ENCODE measurements at regions not wholly inside any gene's neighbourhood (a gene's known extent, or its start where the extent isn't known, plus 50 kb on each side); places are given as distances from the start of the nearest gene placed in this dataset.

GRCh38 chr2:111668741-111669140 is 215.3 kb downstream of the ANAPC1 start:
- dilution Hi-C loops (cut with MboI; ENCODE audit: extremely low pct_ligation_motif_present, low sequenced_read_pairs) = no loop called here
- H3K4me3 ChIP-seq (replicated peaks in 1 of 3; ENCODE audit: insufficient read depth in 1 of 3, low read depth in 1 of 3, low read length in 3 of 3) = no peak overlapping the region
- no peak overlapping the region for H3K9ac ChIP-seq (replicated peaks; ENCODE audit: extremely low read depth, insufficient read depth, low read length)
- H3K27ac ChIP-seq (ENCODE audit: insufficient read depth, low read depth, low read length) = no peak overlapping the region
- H3K4me1 ChIP-seq (ENCODE audit: control insufficient read depth, extremely low read depth, insufficient read depth, low read length) = peaks cover 3% of the 10 kb centered on the region
- no peak overlapping the region for H2AFZ ChIP-seq (ENCODE audit: low read depth, low read length)
- H3K9me3 ChIP-seq (replicated peaks; ENCODE audit: control insufficient read depth, insufficient read depth, low read length) = no peaks in the 10 kb centered on the region
- BruUV-seq (replicated peaks) = no TSS peak
- CTCF ChIA-PET = interaction anchor here (1.5 to 2.3 kb wide), 3 partner anchors 8 to 32 kb away, joined by 4 to 8 read pairs (median 8); no protein-coding TSS in a partner anchor
- H3K36me3 ChIP-seq (ENCODE audit: control insufficient read depth in 2 of 2, extremely low read depth in 1 of 2, insufficient read depth in 2 of 2, low read length in 2 of 2) = no peaks in the 10 kb centered on the region
- POLR2A ChIA-PET = interaction anchor here (0.6 kb wide), 1 partner anchor 44 kb away, joined by 4 read pairs; no protein-coding TSS in a partner anchor
- H4K20me1 ChIP-seq (replicated peaks; ENCODE audit: control insufficient read depth, extremely low read depth, insufficient read depth, low read length) = no peaks in the 10 kb centered on the region
- H3K9me1 ChIP-seq (replicated peaks; ENCODE audit: control insufficient read depth, extremely low read depth, insufficient read depth, low read length) = no peaks in the 10 kb centered on the region
- no peak overlapping the region for H3K4me2 ChIP-seq (ENCODE audit: insufficient read depth, low read length)
- intact Hi-C loops (cut with micrococcal nuclease) = no loop called here
- TF ChIP-seq EZH2 (IDR thresholded peaks at IDR 0.05; ENCODE audit: borderline replicate concordance, low read depth, low read length, severe bottlenecking) = no peak
- no peak for TF ChIP-seq MAX (IDR thresholded peaks at IDR 0.05; ENCODE audit: insufficient read depth, insufficient read length)
- no peak for TF ChIP-seq POLR2AphosphoS5 (IDR thresholded peaks at IDR 0.05; ENCODE audit: insufficient read depth, low read depth, low read length)
- H3K27me3 ChIP-seq (ENCODE audit: control insufficient read depth in 2 of 2, insufficient read depth in 2 of 2, low read length in 2 of 2) = no peaks in the 10 kb centered on the region
- no peak for FAIRE-seq
- DNase-seq (ENCODE audit: low read depth, low spot score) = no peak
- H3K79me2 ChIP-seq (ENCODE audit: control insufficient read depth, insufficient read depth, low read length) = no peaks in the 10 kb centered on the region

GRCh38 chr2:111669928-111670695 is 213.9 kb downstream of the ANAPC1 start:
- BruUV-seq (replicated peaks) = no TSS peak
- Histone ChIP-seq H4K20me1 (replicated peaks; ENCODE audit: control insufficient read depth, extremely low read depth, insufficient read depth, low read length) (no peaks in the 10 kb centered on the region), H3K4me3 (replicated peaks in 1 of 3; ENCODE audit: insufficient read depth in 1 of 3, low read depth in 1 of 3, low read length in 3 of 3) (no peak overlapping the region), H3K36me3 (ENCODE audit: control insufficient read depth in 2 of 2, extremely low read depth in 1 of 2, insufficient read depth in 2 of 2, low read length in 2 of 2) (no peaks in the 10 kb centered on the region), H3K79me2 (ENCODE audit: control insufficient read depth, insufficient read depth, low read length) (no peaks in the 10 kb centered on the region), H3K4me1 (ENCODE audit: control insufficient read depth, extremely low read depth, insufficient read depth, low read length) (peaks cover 3% of the 10 kb centered on the region), H3K9me3 (replicated peaks; ENCODE audit: control insufficient read depth, insufficient read depth, low read length) (no peaks in the 10 kb centered on the region), H3K27ac (ENCODE audit: insufficient read depth, low read depth, low read length) (no peak overlapping the region), H3K9me1 (replicated peaks; ENCODE audit: control insufficient read depth, extremely low read depth, insufficient read depth, low read length) (no peaks in the 10 kb centered on the region), H3K27me3 (ENCODE audit: control insufficient read depth in 2 of 2, insufficient read depth in 2 of 2, low read length in 2 of 2) (peaks cover 0 to 3% of the 10 kb centered on the region in 2 experiments), H2AFZ (ENCODE audit: low read depth, low read length) (no peak overlapping the region), H3K9ac (replicated peaks; ENCODE audit: extremely low read depth, insufficient read depth, low read length) (no peak overlapping the region), H3K4me2 (ENCODE audit: insufficient read depth, low read length) (no peak overlapping the region)
- CTCF ChIA-PET = interaction anchor here (1.5 to 2.3 kb wide), 2 partner anchors 29 to 31 kb away, joined by 4 to 8 read pairs (median 6); no protein-coding TSS in a partner anchor
- no peak for DNase-seq (ENCODE audit: low read depth, low spot score)
- TF ChIP-seq MAX (IDR thresholded peaks at IDR 0.05; ENCODE audit: insufficient read depth, insufficient read length) (no peak), JUN (IDR thresholded peaks at IDR 0.05; ENCODE audit: borderline replicate concordance, insufficient read depth, insufficient read length, low read depth) (no peak), POLR2A (IDR thresholded peaks at IDR 0.05; ENCODE audit: low read depth, low read length) (no peak), MYC (IDR thresholded peaks at IDR 0.05; ENCODE audit: low read depth, low read length) (no peak), EZH2 (IDR thresholded peaks at IDR 0.05; ENCODE audit: borderline replicate concordance, low read depth, low read length, severe bottlenecking) (no peak), CTCF (IDR thresholded peaks at IDR 0.05; ENCODE audit: extremely low read depth in 1 of 2, insufficient read depth in 1 of 2, low read depth in 1 of 2, low read length in 2 of 2) (no peak), FOS (IDR thresholded peaks at IDR 0.05; ENCODE audit: borderline replicate concordance, insufficient read depth, low read length) (no peak), POLR2AphosphoS5 (IDR thresholded peaks at IDR 0.05; ENCODE audit: insufficient read depth, low read depth, low read length) (no peak), GATA2 (IDR thresholded peaks at IDR 0.05; ENCODE audit: insufficient read depth, insufficient read length, low read depth, low read length) (no peak)
- dilution Hi-C loops (cut with MboI; ENCODE audit: extremely low pct_ligation_motif_present, low sequenced_read_pairs) (no loop called here), intact Hi-C loops (cut with micrococcal nuclease) (no loop called here)
- POLR2A ChIA-PET = no interaction called here
- FAIRE-seq = no peak
